HepG2 (cell line): ENCODE measurements at regions not wholly inside any gene's neighbourhood (a gene's known extent, or its start where the extent isn't known, plus 50 kb on each side); places are given as distances from the start of the nearest gene placed in this dataset.

Experiments
- KDM5B ChIP-seq: sonication (generic); formaldehyde crosslinking; IDR thresholded peaks from 2 replicates; pipeline ENCODE4 v1.4.0; 2020; ENCODE audit warnings: missing genetic modification reagents, mild to moderate bottlenecking, borderline replicate concordance
- MTA1 ChIP-seq: sonication (generic); formaldehyde crosslinking; IDR thresholded peaks from 2 replicates; pipeline ENCODE4 v1.4.0; 2020; ENCODE audit warnings: missing genetic modification reagents, mild to moderate bottlenecking, borderline replicate concordance
- SALL2 ChIP-seq: sonication (generic); formaldehyde crosslinking; IDR thresholded peaks from 2 replicates; pipeline ENCODE4 v1.8.1; 2023; ENCODE audit warnings: mild to moderate bottlenecking, missing genetic modification reagents, inconsistent platforms
- ZNF3 ChIP-seq: IDR thresholded peaks from 2 replicates; pipeline ENCODE4 v1.7.0; 2017; ENCODE audit warnings: inconsistent platforms
- ZNF597 ChIP-seq: sonication (generic); formaldehyde crosslinking; IDR thresholded peaks from 2 replicates; pipeline ENCODE4 v1.5.0; 2020; ENCODE audit warnings: missing genetic modification reagents
- TF ChIP-seq, protein P1 (sequence below): sonication (generic); formaldehyde crosslinking; IDR thresholded peaks from 2 replicates; pipeline ENCODE4 v1.4.0; 2020; ENCODE audit warnings: mild to moderate bottlenecking, missing genetic modification reagents

- TF ChIP-seq, protein P1, sequence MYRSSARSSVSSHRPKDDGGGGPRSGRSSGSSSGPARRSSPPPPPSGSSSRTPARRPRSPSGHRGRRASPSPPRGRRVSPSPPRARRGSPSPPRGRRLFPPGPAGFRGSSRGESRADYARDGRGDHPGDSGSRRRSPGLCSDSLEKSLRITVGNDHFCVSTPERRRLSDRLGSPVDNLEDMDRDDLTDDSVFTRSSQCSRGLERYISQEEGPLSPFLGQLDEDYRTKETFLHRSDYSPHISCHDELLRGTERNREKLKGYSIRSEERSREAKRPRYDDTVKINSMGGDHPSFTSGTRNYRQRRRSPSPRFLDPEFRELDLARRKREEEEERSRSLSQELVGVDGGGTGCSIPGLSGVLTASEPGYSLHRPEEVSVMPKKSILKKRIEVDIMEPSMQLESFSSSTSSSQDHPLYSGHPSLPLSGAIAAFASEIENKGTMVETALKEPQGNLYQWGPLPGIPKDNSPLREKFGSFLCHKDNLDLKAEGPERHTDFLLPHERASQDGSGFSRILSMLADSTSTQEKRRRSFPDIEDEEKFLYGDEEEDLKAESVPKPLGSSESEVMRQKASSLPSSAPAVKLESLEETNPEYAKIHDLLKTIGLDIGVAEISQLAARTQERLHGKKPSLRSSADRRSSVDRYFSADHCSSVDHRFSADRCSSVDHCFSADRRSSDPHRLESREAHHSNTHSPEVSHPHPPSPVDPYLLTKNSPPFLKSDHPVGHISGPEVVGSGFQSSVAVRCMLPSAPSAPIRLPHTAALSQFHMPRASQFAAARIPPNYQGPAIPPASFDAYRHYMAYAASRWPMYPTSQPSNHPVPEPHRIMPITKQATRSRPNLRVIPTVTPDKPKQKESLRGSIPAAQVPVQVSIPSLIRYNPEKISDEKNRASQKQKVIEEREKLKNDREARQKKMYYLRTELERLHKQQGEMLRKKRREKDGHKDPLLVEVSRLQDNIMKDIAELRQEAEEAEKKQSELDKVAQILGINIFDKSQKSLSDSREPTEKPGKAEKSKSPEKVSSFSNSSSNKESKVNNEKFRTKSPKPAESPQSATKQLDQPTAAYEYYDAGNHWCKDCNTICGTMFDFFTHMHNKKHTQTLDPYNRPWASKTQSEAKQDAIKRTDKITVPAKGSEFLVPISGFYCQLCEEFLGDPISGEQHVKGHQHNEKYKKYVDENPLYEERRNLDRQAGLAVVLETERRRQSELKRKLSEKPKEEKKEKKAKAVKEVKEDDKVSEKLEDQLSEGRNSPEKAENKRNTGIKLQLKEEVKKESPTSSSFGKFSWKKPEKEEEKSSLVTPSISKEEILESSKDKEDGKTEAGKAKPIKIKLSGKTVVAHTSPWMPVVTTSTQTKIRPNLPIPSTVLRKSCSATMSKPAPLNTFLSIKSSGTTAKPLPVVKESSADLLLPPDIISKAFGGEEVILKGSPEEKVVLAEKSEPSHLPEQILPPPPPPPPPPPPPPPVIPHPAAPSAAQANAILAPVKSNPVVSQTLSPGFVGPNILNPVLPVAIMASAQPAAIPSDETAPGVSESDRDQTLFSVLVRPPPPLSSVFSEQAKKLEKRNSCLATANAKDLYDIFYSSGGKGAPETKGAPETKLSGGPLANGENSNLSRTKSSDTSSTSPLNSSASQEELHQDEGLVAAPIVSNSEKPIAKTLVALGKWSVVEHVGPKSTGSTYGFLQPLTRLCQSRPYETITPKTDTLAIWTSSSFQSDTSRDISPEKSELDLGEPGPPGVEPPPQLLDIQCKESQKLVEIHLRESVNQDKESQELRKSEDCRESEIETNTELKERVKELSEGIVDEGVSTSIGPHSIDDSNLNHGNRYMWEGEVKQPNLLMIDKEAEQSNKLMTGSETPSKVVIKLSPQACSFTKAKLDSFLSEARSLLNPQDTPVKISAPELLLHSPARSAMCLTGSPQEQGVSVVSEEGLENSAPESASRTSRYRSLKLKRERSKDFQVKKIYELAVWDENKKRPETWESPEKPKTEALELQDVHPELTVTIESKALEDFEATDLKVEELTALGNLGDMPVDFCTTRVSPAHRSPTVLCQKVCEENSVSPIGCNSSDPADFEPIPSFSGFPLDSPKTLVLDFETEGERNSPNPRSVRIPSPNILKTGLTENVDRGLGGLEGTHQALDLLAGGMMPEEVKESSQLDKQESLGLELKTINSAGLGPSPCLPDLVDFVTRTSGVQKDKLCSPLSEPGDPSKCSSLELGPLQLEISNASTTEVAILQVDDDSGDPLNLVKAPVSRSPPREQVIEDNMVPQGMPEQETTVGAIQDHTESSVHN = no peak
- TF ChIP-seq SALL2 (CRISPR knock-in tag) (no peak), ZNF597 (CRISPR knock-in tag) (no peak), ZNF3 (no peak), KDM5B (CRISPR knock-in tag) (no peak), MTA1 (CRISPR knock-in tag) (no peak)
These were observed 96.8 kb upstream of the PCBD1 start (continued) for GRCh38 chr10:70984986-70985722.
